Naive thymus-derived CD4-positive, alpha-beta T cell (primary cell): ENCODE measurements at regions not wholly inside any gene's neighbourhood (a gene's known extent, or its start where the extent isn't known, plus 50 kb on each side); places are given as distances from the start of the nearest gene placed in this dataset.
"Not testable (repeated sequence)": the region's sequence is repeated elsewhere in the genome, so short reads cannot be mapped to it uniquely, and the experiment has no call there.

Source experiments
- ATAC-seq: fragments of 150-1000 bp; cut with Tn5 transposase; 2 replicates; pipeline ENCODE4 v1.10.0; 2021; ENCODE audit warnings: mild to moderate bottlenecking, moderate library complexity
- CTCF ChIA-PET: fragments of 350-600 bp; sonication (Branson Sonifier 250); formaldehyde crosslinking; loops from one replicate; lab custom pipeline; 2021; ENCODE audit warnings: antibody characterized with exemption; lab: Charles Lee
- POLR2A ChIA-PET: fragments of 350-600 bp; sonication (Branson Sonifier 250); formaldehyde crosslinking; loops from one replicate; lab custom pipeline; 2021; ENCODE audit warnings: antibody characterized with exemption, inconsistent platforms; lab: Charles Lee
- DNase-seq, 9 donors: peaks; one replicate each; pipeline versions ENCODE4 v3.0.0 to v3.0.0-alpha.2; 2020 to 2022; ENCODE audit warnings: mixed read lengths in 1 of 9
- H3K27ac ChIP-seq: one replicate; pipeline ENCODE4 v1.7.0; 2013; ENCODE audit warnings: mild to moderate bottlenecking, low read depth, low read length, moderate library complexity
- H3K27me3 ChIP-seq, 2 donors: one replicate each; pipeline ENCODE4 v1.7.0; 2013; ENCODE audit warnings: low read length in 2 of 2, mild to moderate bottlenecking in 2 of 2, moderate library complexity in 2 of 2; ENCODE audit not compliant: control insufficient read depth in 2 of 2, insufficient read depth in 2 of 2
- H3K36me3 ChIP-seq, 3 experiments: 1 replicate in 2 of 3; 2 replicates in 1 of 3; pipeline ENCODE4 v1.7.0; 2013; ENCODE audit warnings: low read length in 3 of 3, mild to moderate bottlenecking in 3 of 3, moderate library complexity in 1 of 3; ENCODE audit not compliant: insufficient read depth in 3 of 3, control insufficient read depth in 2 of 3
- H3K4me1 ChIP-seq, 2 donors: one replicate each; pipeline ENCODE4 v1.7.0; 2013; ENCODE audit warnings: low read length in 2 of 2, mild to moderate bottlenecking in 2 of 2, moderate library complexity in 1 of 2; ENCODE audit not compliant: control insufficient read depth in 2 of 2, insufficient read depth in 2 of 2
- H3K4me3 ChIP-seq: 2 replicates; pipeline ENCODE4 v1.7.0; 2013; ENCODE audit warnings: mild to moderate bottlenecking, low read length
- H3K9me3 ChIP-seq, 3 experiments: 1 replicate in 2 of 3; 2 replicates in 1 of 3; pipeline ENCODE4 v1.7.0; 2013; ENCODE audit warnings: low read length in 3 of 3; ENCODE audit not compliant: control insufficient read depth in 2 of 3
- H3K27ac Mint-ChIP-seq, 9 donors: one replicate each; pipeline ENCODE4 v1.8.0; 2020 to 2022; ENCODE audit warnings: mixed read lengths in 9 of 9, mild to moderate bottlenecking in 8 of 9, moderate library complexity in 5 of 9, inconsistent platforms in 2 of 9
- H3K27me3 Mint-ChIP-seq, 5 donors: one replicate each; pipeline ENCODE4 v1.8.0; 2021 to 2022; ENCODE audit warnings: mixed read lengths in 5 of 5, mild to moderate bottlenecking in 1 of 5
- H3K36me3 Mint-ChIP-seq, 5 donors: one replicate each; pipeline ENCODE4 v1.8.0; 2020 to 2022; ENCODE audit warnings: mixed read lengths in 5 of 5, mild to moderate bottlenecking in 3 of 5, inconsistent platforms in 1 of 5
- H3K4me1 Mint-ChIP-seq, 7 donors: one replicate each; pipeline ENCODE4 v1.8.0; 2020 to 2022; ENCODE audit warnings: mixed read lengths in 7 of 7, mild to moderate bottlenecking in 3 of 7, inconsistent platforms in 1 of 7
- H3K4me3 Mint-ChIP-seq, 10 donors: one replicate each; pipeline ENCODE4 v1.8.0; 2020 to 2022; ENCODE audit warnings: mild to moderate bottlenecking in 10 of 10, mixed read lengths in 10 of 10, moderate library complexity in 6 of 10, inconsistent platforms in 2 of 10
- H3K9me3 Mint-ChIP-seq, 11 donors: one replicate each; pipeline ENCODE4 v1.8.0; 2020 to 2022; ENCODE audit warnings: mixed read lengths in 11 of 11, mild to moderate bottlenecking in 4 of 11, inconsistent platforms in 1 of 11, moderate library complexity in 1 of 11
- intact Hi-C, 2 donors: fragments of 100-400 bp; cut with micrococcal nuclease; formaldehyde crosslinking; loops; one replicate each; pipeline ENCODE4 v1.15.1; 2023

DNA sequence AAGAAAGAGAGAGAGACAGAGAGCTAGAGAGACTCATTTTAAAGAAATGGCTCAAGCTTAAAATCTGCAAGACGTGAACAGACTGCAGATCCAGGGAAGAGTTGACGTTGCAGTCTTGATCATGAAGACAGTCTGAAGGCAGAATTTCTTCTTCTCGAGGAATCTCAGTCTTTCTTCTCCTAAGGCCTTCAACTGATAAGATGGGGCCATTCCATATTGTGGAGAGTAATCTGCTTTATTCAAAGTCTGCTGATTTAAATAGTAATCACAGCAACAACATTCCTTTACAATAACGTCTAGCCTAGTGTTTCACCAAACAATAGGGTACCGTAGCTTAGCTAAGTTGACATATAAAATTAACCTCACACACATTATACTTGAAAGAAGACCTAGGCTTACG is 208.4 kb upstream of the ADAMTS3 start:
- no peaks in the 10 kb centered on the region for H3K36me3 ChIP-seq
- Mint-ChIP-seq H3K27ac (no peak overlapping the region), H3K9me3 (peaks cover 0 to 10% (median 0%) of the 10 kb centered on the region in 11 donors), H3K4me3 (no peak overlapping the region), H3K36me3 (no peaks in the 10 kb centered on the region), H3K27me3 (peaks cover 0 to 4% (median 0%) of the 10 kb centered on the region in 5 donors), H3K4me1 (no peaks in the 10 kb centered on the region)
- intact Hi-C loops = no loop called here
- H3K4me3 ChIP-seq = no peak overlapping the region
- H3K9me3 ChIP-seq = no peaks in the 10 kb centered on the region
- H3K27ac ChIP-seq = no peak overlapping the region
- CTCF ChIA-PET = no interaction called here
- no peak for ATAC-seq
- H3K27me3 ChIP-seq = no peaks in the 10 kb centered on the region
- no peak for DNase-seq
- no peaks in the 10 kb centered on the region for H3K4me1 ChIP-seq
- POLR2A ChIA-PET = no interaction called here

DNA sequence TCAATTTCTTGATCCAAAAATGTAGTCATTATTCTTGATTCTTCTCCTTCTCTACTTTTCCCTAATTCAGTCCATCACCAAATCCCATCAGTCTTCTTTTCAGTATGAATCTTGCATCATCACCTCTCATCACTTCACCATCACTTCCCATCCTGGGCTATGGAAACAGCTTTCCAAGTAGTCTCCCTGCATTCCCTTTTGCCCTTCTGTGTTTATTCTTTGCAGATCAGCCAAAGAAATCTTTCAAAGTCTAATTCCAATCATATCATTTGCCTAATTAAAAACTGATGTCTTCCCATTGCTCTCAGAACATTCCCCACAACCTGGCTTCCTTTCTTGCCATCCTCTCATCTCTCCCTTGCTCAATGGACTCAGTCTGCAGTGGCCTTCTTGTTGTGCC is 201.7 kb upstream of the ADAMTS3 start:
- H3K36me3 ChIP-seq = no peaks in the 10 kb centered on the region
- no peaks in the 10 kb centered on the region for H3K4me1 ChIP-seq
- H3K4me3 ChIP-seq = no peak overlapping the region
- intact Hi-C loops = no loop called here
- ChIA-PET POLR2A (no interaction called here), CTCF (no interaction called here)
- H3K27me3 Mint-ChIP-seq = peaks cover 0 to 6% (median 0%) of the 10 kb centered on the region in 5 donors
- peaks cover 0 to 3% (median 0%) of the 10 kb centered on the region in 11 donors for H3K9me3 Mint-ChIP-seq
- DNase-seq (no peak), ATAC-seq (no peak)
- no peaks in the 10 kb centered on the region for H3K36me3 Mint-ChIP-seq
- H3K27ac ChIP-seq = no peak overlapping the region
- H3K9me3 ChIP-seq = no peaks in the 10 kb centered on the region
- no peaks in the 10 kb centered on the region for H3K27me3 ChIP-seq
- H3K27ac Mint-ChIP-seq = no peak overlapping the region
- H3K4me3 Mint-ChIP-seq = no peak overlapping the region
- H3K4me1 Mint-ChIP-seq = no peaks in the 10 kb centered on the region

DNA sequence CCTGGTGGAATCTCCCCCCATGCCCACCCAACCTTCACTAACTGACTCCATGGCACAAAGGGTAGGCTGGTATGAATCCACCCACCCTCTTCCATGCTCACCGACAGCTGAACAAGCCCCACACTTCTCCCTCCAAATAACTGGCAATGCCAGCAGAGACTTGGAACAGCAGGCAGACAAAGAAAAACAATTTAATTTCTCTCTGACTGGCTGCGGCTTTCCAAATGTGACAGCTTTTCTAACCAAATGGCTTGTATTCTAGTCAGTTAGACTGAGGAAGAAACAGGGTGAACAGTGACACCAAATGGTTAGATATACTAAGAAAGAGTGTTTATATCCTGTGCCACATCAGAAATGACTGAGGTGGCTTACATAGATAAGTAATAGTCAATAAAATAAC is 199.3 kb upstream of the ADAMTS3 start:
- no peak for DNase-seq
- no peaks in the 10 kb centered on the region for H3K9me3 ChIP-seq
- ChIA-PET CTCF (no interaction called here), POLR2A (no interaction called here)
- no peak overlapping the region for H3K27ac Mint-ChIP-seq
- no peaks in the 10 kb centered on the region for H3K27me3 ChIP-seq
- H3K4me3 Mint-ChIP-seq = no peak overlapping the region
- no peaks in the 10 kb centered on the region for H3K4me1 ChIP-seq
- no peak overlapping the region for H3K4me3 ChIP-seq
- no peaks in the 10 kb centered on the region for H3K36me3 Mint-ChIP-seq
- no peaks in the 10 kb centered on the region for H3K4me1 Mint-ChIP-seq
- H3K36me3 ChIP-seq = no peaks in the 10 kb centered on the region
- no peak overlapping the region for H3K27ac ChIP-seq
- no peak for ATAC-seq
- intact Hi-C loops = no loop called here
- H3K27me3 Mint-ChIP-seq = peaks cover 0 to 6% (median 0%) of the 10 kb centered on the region in 5 donors
- H3K9me3 Mint-ChIP-seq = peaks cover 0 to 7% (median 0%) of the 10 kb centered on the region in 11 donors

- Mint-ChIP-seq H3K4me1 (no peaks in the 10 kb centered on the region), H3K27ac (no peak overlapping the region), H3K9me3 (peaks cover 0 to 10% (median 0%) of the 10 kb centered on the region in 11 donors), H3K36me3 (no peaks in the 10 kb centered on the region), H3K27me3 (peaks cover 0 to 6% (median 0%) of the 10 kb centered on the region in 5 donors), H3K4me3 (no peak overlapping the region)
- DNase-seq (no peak), ATAC-seq (no peak)
- H3K4me1 ChIP-seq = no peaks in the 10 kb centered on the region
- H3K36me3 ChIP-seq = no peaks in the 10 kb centered on the region
- CTCF ChIA-PET = no interaction called here
- H3K27me3 ChIP-seq = no peaks in the 10 kb centered on the region
- H3K9me3 ChIP-seq = no peaks in the 10 kb centered on the region
- no peak overlapping the region for H3K27ac ChIP-seq
- intact Hi-C loops = no loop called here
- POLR2A ChIA-PET = no interaction called here
- H3K4me3 ChIP-seq = no peak overlapping the region
These were observed 198.7 kb upstream of the ADAMTS3 start for GRCh38 chr4:72767618-72768302.

- H3K4me3 Mint-ChIP-seq, H3K27me3 ChIP-seq, H3K27ac ChIP-seq, POLR2A ChIA-PET, H3K36me3 Mint-ChIP-seq, H3K4me1 ChIP-seq, H3K9me3 ChIP-seq, H3K4me1 Mint-ChIP-seq, H3K36me3 ChIP-seq, H3K9me3 Mint-ChIP-seq, ATAC-seq, H3K27me3 Mint-ChIP-seq, DNase-seq, H3K27ac Mint-ChIP-seq, H3K4me3 ChIP-seq, intact Hi-C loops: not testable (repeated sequence)
- CTCF ChIA-PET = interaction anchor here (0.8 kb wide), 1 partner anchor 149 kb away, joined by 3 read pairs; no protein-coding TSS in a partner anchor
These were observed 196.8 kb upstream of the ADAMTS3 start for GRCh38 chr4:72765788-72766187.

- ATAC-seq (no peak), DNase-seq (no peak)
- no peak overlapping the region for H3K4me3 ChIP-seq
- no peaks in the 10 kb centered on the region for H3K4me1 ChIP-seq
- Mint-ChIP-seq H3K4me1 (no peaks in the 10 kb centered on the region), H3K27ac (no peak overlapping the region), H3K36me3 (no peaks in the 10 kb centered on the region), H3K27me3 (peaks cover 0 to 3% (median 0%) of the 10 kb centered on the region in 5 donors), H3K9me3 (peaks cover 0 to 10% (median 2%) of the 10 kb centered on the region in 11 donors), H3K4me3 (no peak overlapping the region)
- intact Hi-C loops = no loop called here
- ChIA-PET POLR2A (no interaction called here), CTCF (no interaction called here)
- no peaks in the 10 kb centered on the region for H3K9me3 ChIP-seq
- no peaks in the 10 kb centered on the region for H3K36me3 ChIP-seq
- no peak overlapping the region for H3K27ac ChIP-seq
- no peaks in the 10 kb centered on the region for H3K27me3 ChIP-seq
These were observed 192.5 kb upstream of the ADAMTS3 start for GRCh38 chr4:72761368-72762038.

DNA sequence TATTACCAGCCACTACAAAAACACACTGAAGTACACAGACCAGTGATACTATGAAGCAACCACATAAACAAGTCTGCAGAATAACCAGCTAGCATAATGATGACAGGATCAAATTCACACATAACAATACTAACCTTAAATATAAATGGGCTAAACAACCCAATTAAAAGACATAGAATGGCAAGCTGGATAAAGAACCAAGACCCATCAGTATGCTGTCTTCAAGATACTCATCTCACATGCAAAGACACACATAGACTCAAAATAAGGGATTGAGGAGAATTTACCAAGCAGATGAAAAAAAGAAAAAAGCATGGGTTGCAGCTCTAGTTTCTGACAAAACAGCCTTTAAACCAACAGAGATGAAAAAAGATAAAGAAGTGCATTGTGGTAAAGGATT is 184.4 kb upstream of the ADAMTS3 start:
- H3K27ac ChIP-seq, intact Hi-C loops, H3K4me3 ChIP-seq, H3K36me3 Mint-ChIP-seq, ATAC-seq, H3K4me1 ChIP-seq, H3K4me1 Mint-ChIP-seq, H3K4me3 Mint-ChIP-seq, H3K36me3 ChIP-seq, H3K9me3 ChIP-seq, DNase-seq, POLR2A ChIA-PET, H3K27me3 ChIP-seq, H3K27ac Mint-ChIP-seq, CTCF ChIA-PET: not testable (repeated sequence)
- peaks cover 12 to 56% (median 23%) of the 10 kb centered on the region in 11 donors for H3K9me3 Mint-ChIP-seq
- H3K27me3 Mint-ChIP-seq = peaks cover 0 to 11% (median 4%) of the 10 kb centered on the region in 5 donors
